ENCODE measurements at regions not wholly inside any gene's neighbourhood (a gene's known extent, or its start where the extent isn't known, plus 50 kb on each side); places are given as distances from the start of the nearest gene placed in this dataset.

DNA sequence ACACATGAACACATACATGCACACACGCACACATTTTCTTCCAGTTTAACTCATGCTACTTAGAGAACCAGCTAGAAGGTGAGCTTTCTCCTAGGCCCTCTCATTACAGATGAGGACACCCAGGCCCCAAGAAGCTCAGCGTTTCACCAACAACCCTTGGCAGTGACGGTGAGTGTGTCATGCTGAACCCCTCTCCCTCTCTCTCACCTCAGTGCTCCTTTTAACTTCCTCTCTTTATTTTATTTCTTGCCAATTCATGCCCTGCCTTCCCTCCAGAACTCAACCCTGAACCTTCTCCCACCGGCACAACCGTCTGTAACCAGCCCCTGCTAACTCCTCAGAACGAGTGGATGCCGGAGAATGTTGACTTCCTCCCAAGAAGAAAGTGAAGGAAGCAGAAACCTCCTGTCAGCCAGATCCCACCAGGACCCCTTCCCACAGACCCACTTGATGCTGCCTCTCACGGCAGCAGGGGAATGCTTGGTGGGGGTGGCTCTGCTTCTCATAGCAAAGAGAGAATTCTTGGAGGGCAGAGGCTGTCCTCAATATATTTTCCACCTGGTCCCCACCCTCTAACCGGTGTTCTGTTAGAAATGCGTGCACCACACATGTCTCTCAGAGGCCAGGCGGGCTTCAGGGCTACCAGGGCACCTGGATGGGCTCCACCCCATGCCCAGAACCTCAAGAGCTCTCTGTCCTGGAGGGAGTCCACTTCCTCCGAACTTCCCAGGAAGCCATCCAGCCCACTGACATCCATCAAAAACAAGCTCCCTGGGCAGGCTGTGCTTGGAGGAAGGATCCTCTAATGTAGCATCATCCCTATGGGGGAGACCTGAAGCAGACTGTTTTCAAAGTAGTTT lies 134.0 kb downstream of the TOMM20 start:
- Histone ChIP-seq H3K9ac (ENCODE audit: low read length) (no peak overlapping the region), H3K9me2 (ENCODE audit: insufficient read depth, low read length) (no peaks in the 10 kb centered on the region), H3K36me3 (ENCODE audit: insufficient read depth, low read length) (no peaks in the 10 kb centered on the region), H3K27ac (ENCODE audit: low read length) (no peak overlapping the region), H3K27me3 (ENCODE audit: insufficient read depth, low read depth, low read length) (no peaks in the 10 kb centered on the region), H4K20me1 (ENCODE audit: insufficient read depth) (no peaks in the 10 kb centered on the region), H3K4me2 (ENCODE audit: low read length) (no peak overlapping the region), H3F3A (ENCODE audit: insufficient read depth, low read length, poor library complexity, severe bottlenecking) (no peaks in the 10 kb centered on the region), H3K79me2 (replicated peaks; ENCODE audit: insufficient read depth, low read length) (no peaks in the 10 kb centered on the region), H2AFZ (ENCODE audit: low read depth, low read length) (no peak overlapping the region), H3K9me3 (ENCODE audit: low read length) (no peaks in the 10 kb centered on the region), H3K4me3 (ENCODE audit: low read length) (no peak overlapping the region)
- no peak for TF ChIP-seq MXI1 (conservative IDR thresholded peaks at IDR 0.05; ENCODE audit: poor library complexity, severe bottlenecking)
- TF ChIP-seq, protein P1, sequence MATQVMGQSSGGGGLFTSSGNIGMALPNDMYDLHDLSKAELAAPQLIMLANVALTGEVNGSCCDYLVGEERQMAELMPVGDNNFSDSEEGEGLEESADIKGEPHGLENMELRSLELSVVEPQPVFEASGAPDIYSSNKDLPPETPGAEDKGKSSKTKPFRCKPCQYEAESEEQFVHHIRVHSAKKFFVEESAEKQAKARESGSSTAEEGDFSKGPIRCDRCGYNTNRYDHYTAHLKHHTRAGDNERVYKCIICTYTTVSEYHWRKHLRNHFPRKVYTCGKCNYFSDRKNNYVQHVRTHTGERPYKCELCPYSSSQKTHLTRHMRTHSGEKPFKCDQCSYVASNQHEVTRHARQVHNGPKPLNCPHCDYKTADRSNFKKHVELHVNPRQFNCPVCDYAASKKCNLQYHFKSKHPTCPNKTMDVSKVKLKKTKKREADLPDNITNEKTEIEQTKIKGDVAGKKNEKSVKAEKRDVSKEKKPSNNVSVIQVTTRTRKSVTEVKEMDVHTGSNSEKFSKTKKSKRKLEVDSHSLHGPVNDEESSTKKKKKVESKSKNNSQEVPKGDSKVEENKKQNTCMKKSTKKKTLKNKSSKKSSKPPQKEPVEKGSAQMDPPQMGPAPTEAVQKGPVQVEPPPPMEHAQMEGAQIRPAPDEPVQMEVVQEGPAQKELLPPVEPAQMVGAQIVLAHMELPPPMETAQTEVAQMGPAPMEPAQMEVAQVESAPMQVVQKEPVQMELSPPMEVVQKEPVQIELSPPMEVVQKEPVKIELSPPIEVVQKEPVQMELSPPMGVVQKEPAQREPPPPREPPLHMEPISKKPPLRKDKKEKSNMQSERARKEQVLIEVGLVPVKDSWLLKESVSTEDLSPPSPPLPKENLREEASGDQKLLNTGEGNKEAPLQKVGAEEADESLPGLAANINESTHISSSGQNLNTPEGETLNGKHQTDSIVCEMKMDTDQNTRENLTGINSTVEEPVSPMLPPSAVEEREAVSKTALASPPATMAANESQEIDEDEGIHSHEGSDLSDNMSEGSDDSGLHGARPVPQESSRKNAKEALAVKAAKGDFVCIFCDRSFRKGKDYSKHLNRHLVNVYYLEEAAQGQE (IDR thresholded peaks at IDR 0.05; ENCODE audit: borderline replicate concordance) = no peak
- no peak for TF ChIP-seq POLR2AphosphoS5 (IDR thresholded peaks at IDR 0.05)
- TF ChIP-seq, protein P2, sequence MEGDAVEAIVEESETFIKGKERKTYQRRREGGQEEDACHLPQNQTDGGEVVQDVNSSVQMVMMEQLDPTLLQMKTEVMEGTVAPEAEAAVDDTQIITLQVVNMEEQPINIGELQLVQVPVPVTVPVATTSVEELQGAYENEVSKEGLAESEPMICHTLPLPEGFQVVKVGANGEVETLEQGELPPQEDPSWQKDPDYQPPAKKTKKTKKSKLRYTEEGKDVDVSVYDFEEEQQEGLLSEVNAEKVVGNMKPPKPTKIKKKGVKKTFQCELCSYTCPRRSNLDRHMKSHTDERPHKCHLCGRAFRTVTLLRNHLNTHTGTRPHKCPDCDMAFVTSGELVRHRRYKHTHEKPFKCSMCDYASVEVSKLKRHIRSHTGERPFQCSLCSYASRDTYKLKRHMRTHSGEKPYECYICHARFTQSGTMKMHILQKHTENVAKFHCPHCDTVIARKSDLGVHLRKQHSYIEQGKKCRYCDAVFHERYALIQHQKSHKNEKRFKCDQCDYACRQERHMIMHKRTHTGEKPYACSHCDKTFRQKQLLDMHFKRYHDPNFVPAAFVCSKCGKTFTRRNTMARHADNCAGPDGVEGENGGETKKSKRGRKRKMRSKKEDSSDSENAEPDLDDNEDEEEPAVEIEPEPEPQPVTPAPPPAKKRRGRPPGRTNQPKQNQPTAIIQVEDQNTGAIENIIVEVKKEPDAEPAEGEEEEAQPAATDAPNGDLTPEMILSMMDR (IDR thresholded peaks at IDR 0.05; ENCODE audit: poor library complexity, severe bottlenecking) = no peak
- TF ChIP-seq TAF1 (IDR thresholded peaks at IDR 0.05; ENCODE audit: low read depth) = no peak
- no peak for TF ChIP-seq RAD21 (conservative IDR thresholded peaks at IDR 0.05)

DNA sequence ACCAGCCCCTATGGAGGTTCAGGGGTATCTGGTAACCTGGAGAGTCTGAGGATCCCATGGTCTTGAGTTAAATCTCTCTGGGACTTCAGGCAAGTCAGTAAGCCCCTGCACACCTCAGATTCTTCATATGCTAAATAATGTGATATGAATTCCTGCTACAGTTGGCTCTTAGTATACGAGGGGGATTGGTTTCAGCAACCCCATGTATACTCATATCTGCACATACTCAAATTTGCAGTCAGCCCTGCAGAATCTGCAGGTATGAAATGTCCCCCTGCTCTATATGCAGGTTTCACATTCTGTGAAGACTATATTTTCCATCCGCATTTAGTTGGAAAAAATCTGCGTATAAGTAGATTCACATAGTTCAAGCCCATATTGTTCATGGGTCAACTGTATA lies 136.6 kb downstream of the TOMM20 start:
- no peaks in the 10 kb centered on the region for H3K9me3 ChIP-seq (ENCODE audit: low read length)
- no peaks in the 10 kb centered on the region for H3K79me2 ChIP-seq (replicated peaks; ENCODE audit: insufficient read depth, low read length)
- no peak overlapping the region for H3K4me2 ChIP-seq (ENCODE audit: low read length)
- no peak overlapping the region for H3K4me3 ChIP-seq (ENCODE audit: low read length)
- TF ChIP-seq MXI1 (conservative IDR thresholded peaks at IDR 0.05; ENCODE audit: poor library complexity, severe bottlenecking) = no peak
- TF ChIP-seq, protein P1 (IDR thresholded peaks at IDR 0.05; ENCODE audit: borderline replicate concordance) = no peak
- no peak for TF ChIP-seq TAF1 (IDR thresholded peaks at IDR 0.05; ENCODE audit: low read depth)
- TF ChIP-seq RAD21 (conservative IDR thresholded peaks at IDR 0.05) = no peak
- no peak for TF ChIP-seq SMC3 (conservative IDR thresholded peaks at IDR 0.05; ENCODE audit: poor library complexity)
- TF ChIP-seq EP300 (conservative IDR thresholded peaks at IDR 0.05; ENCODE audit: poor library complexity, severe bottlenecking) = no peak
- TF ChIP-seq EZH2 (IDR thresholded peaks at IDR 0.05; ENCODE audit: borderline replicate concordance, insufficient read depth, low read length, poor library complexity, severe bottlenecking) = no peak
- no peaks in the 10 kb centered on the region for H3F3A ChIP-seq (ENCODE audit: insufficient read depth, low read length, poor library complexity, severe bottlenecking)
- H3K9ac ChIP-seq (ENCODE audit: low read length) = no peak overlapping the region
- H2AFZ ChIP-seq (ENCODE audit: low read depth, low read length) = no peak overlapping the region
- H3K27ac ChIP-seq (ENCODE audit: low read length) = no peak overlapping the region
- no peaks in the 10 kb centered on the region for H3K36me3 ChIP-seq (ENCODE audit: insufficient read depth, low read length)
- H3K9me2 ChIP-seq (ENCODE audit: insufficient read depth, low read length) = no peaks in the 10 kb centered on the region
- no peaks in the 10 kb centered on the region for H3K27me3 ChIP-seq (ENCODE audit: insufficient read depth, low read depth, low read length)
- H4K20me1 ChIP-seq (ENCODE audit: insufficient read depth) = no peaks in the 10 kb centered on the region

Data from neural cell (in vitro differentiated cells).